NT2/D1 (cell line): ENCODE measurements at regions not wholly inside any gene's neighbourhood (a gene's known extent, or its start where the extent isn't known, plus 50 kb on each side); places are given as distances from the start of the nearest gene placed in this dataset.

ENCODE experiments used
- SUZ12 ChIP-seq: IDR thresholded peaks from 2 replicates; pipeline ENCODE4 v1.6.1; 2011; ENCODE audit not compliant: insufficient read length, insufficient read depth; ENCODE audit errors: extremely low read depth
- YY1 ChIP-seq: IDR thresholded peaks from 2 replicates; pipeline ENCODE4 v1.6.1; 2011; ENCODE audit not compliant: insufficient read length, insufficient read depth
- ZNF274 ChIP-seq: IDR thresholded peaks from 2 replicates; pipeline ENCODE4 v1.6.1; 2011; ENCODE audit warnings: mild to moderate bottlenecking, low read depth, low read length

DNA sequence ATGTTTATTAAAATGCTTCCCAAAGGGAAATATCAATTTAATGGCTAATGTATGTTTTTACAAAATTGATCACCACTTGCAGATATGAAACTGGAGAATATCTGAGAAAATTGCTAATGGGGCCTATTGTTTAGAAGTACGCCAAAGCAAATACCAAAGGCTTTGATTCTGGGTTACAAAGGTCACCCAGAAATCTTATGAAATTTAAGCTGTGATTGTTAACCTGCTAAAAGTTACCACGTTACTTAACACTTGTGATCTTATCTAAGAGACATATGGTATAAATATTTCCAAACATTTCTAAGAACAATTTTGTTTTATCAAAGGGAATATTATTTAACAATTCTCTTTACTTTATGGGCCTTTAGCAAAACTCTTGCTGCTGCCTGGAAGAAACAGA is 383.3 kb downstream of the TFAP2A start:
- TF ChIP-seq YY1 (no peak), ZNF274 (no peak), SUZ12 (no peak)
